ENCODE measurements at regions not wholly inside any gene's neighbourhood (a gene's known extent, or its start where the extent isn't known, plus 50 kb on each side); places are given as distances from the start of the nearest gene placed in this dataset.

- TF ChIP-seq MAX (IDR thresholded peaks at IDR 0.05) (no peak), USF1 (IDR thresholded peaks at IDR 0.05) (no peak), EGR1 (IDR thresholded peaks at IDR 0.05) (no peak), ZBTB7A (IDR thresholded peaks at IDR 0.05; ENCODE audit: low read depth) (no peak), REST (IDR thresholded peaks at IDR 0.05; ENCODE audit: low read depth) (no peak), NFIC (IDR thresholded peaks at IDR 0.05) (no peak), TCF12 (IDR thresholded peaks at IDR 0.05; ENCODE audit: low read depth) (no peak)
Measured at GRCh38 chr16:65782611-65783600, 583.6 kb upstream of the CDH5 start.

- TF ChIP-seq YY1 (IDR thresholded peaks at IDR 0.05; ENCODE audit: low read depth) (no peak), RAD21 (IDR thresholded peaks at IDR 0.05; ENCODE audit: low read depth) (no peak)
Measured at GRCh38 chr16:65781855-65782254, 584.6 kb upstream of the CDH5 start.

GRCh38 chr16:65781363-65781762 lies 585.1 kb upstream of the CDH5 start:
- no peak for TF ChIP-seq REST (IDR thresholded peaks at IDR 0.05; ENCODE audit: low read depth)
- no peak for TF ChIP-seq YY1 (IDR thresholded peaks at IDR 0.05; ENCODE audit: low read depth)
- no peak for TF ChIP-seq USF1 (IDR thresholded peaks at IDR 0.05)
- TF ChIP-seq RAD21 (IDR thresholded peaks at IDR 0.05; ENCODE audit: low read depth), result no peak
- no peak for TF ChIP-seq EP300 (IDR thresholded peaks at IDR 0.05; ENCODE audit: borderline replicate concordance)
- no peak for TF ChIP-seq TEAD4 (IDR thresholded peaks at IDR 0.05)

GRCh38 chr16:65779201-65779600 lies 587.3 kb upstream of the CDH5 start:
- TF ChIP-seq TAF1 (IDR thresholded peaks at IDR 0.05; ENCODE audit: low read depth) (no peak), YY1 (IDR thresholded peaks at IDR 0.05; ENCODE audit: low read depth) (no peak), ZBTB7A (IDR thresholded peaks at IDR 0.05; ENCODE audit: low read depth) (no peak), EP300 (IDR thresholded peaks at IDR 0.05; ENCODE audit: borderline replicate concordance) (no peak), RAD21 (IDR thresholded peaks at IDR 0.05; ENCODE audit: low read depth) (no peak), NFIC (IDR thresholded peaks at IDR 0.05) (no peak), CEBPB (IDR thresholded peaks at IDR 0.05) (no peak), EGR1 (IDR thresholded peaks at IDR 0.05) (no peak), TCF12 (IDR thresholded peaks at IDR 0.05; ENCODE audit: low read depth) (no peak), CREB1 (IDR thresholded peaks at IDR 0.05; ENCODE audit: low read depth) (no peak), TEAD4 (IDR thresholded peaks at IDR 0.05) (no peak), USF1 (IDR thresholded peaks at IDR 0.05) (no peak), REST (IDR thresholded peaks at IDR 0.05; ENCODE audit: low read depth) (no peak)

All from Ishikawa (cell line).